ENCODE measurements at regions not wholly inside any gene's neighbourhood (a gene's known extent, or its start where the extent isn't known, plus 50 kb on each side); places are given as distances from the start of the nearest gene placed in this dataset.

DNA sequence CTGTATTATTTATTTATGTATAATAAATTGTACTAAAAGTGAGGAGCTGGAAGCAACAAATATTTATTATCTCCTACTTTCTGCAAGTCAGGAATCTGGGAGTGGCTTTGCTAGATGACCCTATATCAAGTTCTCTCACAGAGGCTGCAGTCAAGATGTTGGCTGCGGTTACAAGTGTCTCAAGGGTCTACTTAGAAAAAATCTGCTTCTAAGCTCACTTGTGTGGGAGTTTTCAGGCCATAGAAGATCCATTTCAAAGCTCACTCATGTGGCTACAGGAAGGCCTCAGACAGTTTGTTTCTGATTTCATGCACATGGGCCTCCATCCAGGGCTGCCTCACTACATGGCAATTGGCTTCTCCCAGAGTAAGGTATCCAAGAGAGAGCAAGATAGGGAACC, 551.1 kb downstream of the CAAP1 start:
- no peaks in the 10 kb centered on the region for H3K9me2 ChIP-seq (replicated peaks; ENCODE audit: control insufficient read depth, low read length)
- no peaks in the 10 kb centered on the region for H3K4me1 ChIP-seq (ENCODE audit: control insufficient read depth, low read length)
- H3K9me3 ChIP-seq (ENCODE audit: control insufficient read depth, insufficient read depth, low read length), result no peaks in the 10 kb centered on the region
- TF ChIP-seq, protein P1, sequence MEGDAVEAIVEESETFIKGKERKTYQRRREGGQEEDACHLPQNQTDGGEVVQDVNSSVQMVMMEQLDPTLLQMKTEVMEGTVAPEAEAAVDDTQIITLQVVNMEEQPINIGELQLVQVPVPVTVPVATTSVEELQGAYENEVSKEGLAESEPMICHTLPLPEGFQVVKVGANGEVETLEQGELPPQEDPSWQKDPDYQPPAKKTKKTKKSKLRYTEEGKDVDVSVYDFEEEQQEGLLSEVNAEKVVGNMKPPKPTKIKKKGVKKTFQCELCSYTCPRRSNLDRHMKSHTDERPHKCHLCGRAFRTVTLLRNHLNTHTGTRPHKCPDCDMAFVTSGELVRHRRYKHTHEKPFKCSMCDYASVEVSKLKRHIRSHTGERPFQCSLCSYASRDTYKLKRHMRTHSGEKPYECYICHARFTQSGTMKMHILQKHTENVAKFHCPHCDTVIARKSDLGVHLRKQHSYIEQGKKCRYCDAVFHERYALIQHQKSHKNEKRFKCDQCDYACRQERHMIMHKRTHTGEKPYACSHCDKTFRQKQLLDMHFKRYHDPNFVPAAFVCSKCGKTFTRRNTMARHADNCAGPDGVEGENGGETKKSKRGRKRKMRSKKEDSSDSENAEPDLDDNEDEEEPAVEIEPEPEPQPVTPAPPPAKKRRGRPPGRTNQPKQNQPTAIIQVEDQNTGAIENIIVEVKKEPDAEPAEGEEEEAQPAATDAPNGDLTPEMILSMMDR (IDR thresholded peaks at IDR 0.05; ENCODE audit: low read depth, low read length, poor library complexity, severe bottlenecking), result no peak
- no peak for TF ChIP-seq EZH2phosphoT487 (IDR thresholded peaks at IDR 0.05; ENCODE audit: borderline replicate concordance, low read length)
- H3K4me3 ChIP-seq (ENCODE audit: low read length), result no peak overlapping the region
- H3K27me3 ChIP-seq (ENCODE audit: control insufficient read depth, low read length), result no peaks in the 10 kb centered on the region
- H3F3A ChIP-seq (ENCODE audit: control insufficient read depth, insufficient read depth), result no peaks in the 10 kb centered on the region
- no peaks in the 10 kb centered on the region for H3K79me2 ChIP-seq (ENCODE audit: control insufficient read depth, low read length)
- H3K4me2 ChIP-seq (ENCODE audit: low read length), result no peak overlapping the region
- no peaks in the 10 kb centered on the region for H3K36me3 ChIP-seq (ENCODE audit: control insufficient read depth, low read length)
- no peak overlapping the region for H3K27ac ChIP-seq (ENCODE audit: low read depth, low read length)
- no peaks in the 10 kb centered on the region for H4K20me1 ChIP-seq (ENCODE audit: control insufficient read depth, insufficient read depth, low read depth, low read length)

DNA sequence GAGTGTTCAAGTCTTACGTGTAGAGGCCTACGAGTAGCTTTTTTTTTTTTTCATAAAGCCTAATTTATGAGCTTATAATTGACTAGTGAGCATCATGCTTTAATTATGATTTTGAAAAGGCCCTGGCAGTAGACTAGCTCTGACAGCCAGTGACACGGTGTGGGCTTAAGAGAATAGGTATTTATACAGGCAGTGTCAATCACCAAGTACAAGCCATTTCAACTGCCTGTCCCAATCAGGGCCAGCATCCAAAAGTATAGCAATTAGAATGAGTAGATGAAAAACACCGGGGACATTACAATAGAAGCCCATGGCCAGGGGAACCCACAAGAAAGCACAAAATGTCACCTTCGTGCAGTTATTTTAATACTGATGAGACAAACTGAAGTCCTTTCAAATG, 552.8 kb downstream of the CAAP1 start:
- Histone ChIP-seq H4K20me1 (ENCODE audit: control insufficient read depth, insufficient read depth, low read depth, low read length) (no peaks in the 10 kb centered on the region), H3K4me1 (ENCODE audit: control insufficient read depth, low read length) (no peaks in the 10 kb centered on the region), H3K4me2 (ENCODE audit: low read length) (no peak overlapping the region), H3K9me3 (ENCODE audit: control insufficient read depth, insufficient read depth, low read length) (no peaks in the 10 kb centered on the region), H3K79me2 (ENCODE audit: control insufficient read depth, low read length) (no peaks in the 10 kb centered on the region), H3K27ac (ENCODE audit: low read depth, low read length) (no peak overlapping the region), H3K27me3 (ENCODE audit: control insufficient read depth, low read length) (no peaks in the 10 kb centered on the region), H3K4me3 (ENCODE audit: low read length) (no peak overlapping the region), H3F3A (ENCODE audit: control insufficient read depth, insufficient read depth) (no peaks in the 10 kb centered on the region), H3K9me2 (replicated peaks; ENCODE audit: control insufficient read depth, low read length) (no peaks in the 10 kb centered on the region), H3K36me3 (ENCODE audit: control insufficient read depth, low read length) (no peaks in the 10 kb centered on the region)
- TF ChIP-seq EZH2phosphoT487 (IDR thresholded peaks at IDR 0.05; ENCODE audit: borderline replicate concordance, low read length), result no peak
- TF ChIP-seq, protein P1 (IDR thresholded peaks at IDR 0.05; ENCODE audit: low read depth, low read length, poor library complexity, severe bottlenecking), result no peak

DNA sequence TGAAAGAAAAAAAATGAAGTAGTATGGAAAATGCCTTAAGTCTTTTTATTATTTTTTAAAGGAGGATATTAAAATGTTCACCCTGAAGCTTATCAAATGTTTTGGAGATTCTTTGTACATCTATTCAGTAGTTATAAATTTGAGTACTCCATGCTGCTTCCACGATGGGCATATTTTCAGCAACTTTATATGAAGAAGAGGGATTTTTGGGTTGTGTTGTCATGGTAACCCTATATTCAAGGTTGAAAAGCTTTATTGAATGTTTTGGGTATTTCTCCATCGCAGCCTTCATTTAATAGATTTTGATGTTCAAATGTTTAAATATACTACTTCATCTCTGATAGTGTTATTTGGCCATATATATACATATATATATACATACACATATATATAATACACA, 557.5 kb downstream of the CAAP1 start:
- no peak overlapping the region for H3K4me2 ChIP-seq (ENCODE audit: low read length)
- no peaks in the 10 kb centered on the region for H3K79me2 ChIP-seq (ENCODE audit: control insufficient read depth, low read length)
- no peaks in the 10 kb centered on the region for H3K27me3 ChIP-seq (ENCODE audit: control insufficient read depth, low read length)
- H3K9me2 ChIP-seq (replicated peaks; ENCODE audit: control insufficient read depth, low read length), result no peaks in the 10 kb centered on the region
- no peaks in the 10 kb centered on the region for H3F3A ChIP-seq (ENCODE audit: control insufficient read depth, insufficient read depth)
- H3K9me3 ChIP-seq (ENCODE audit: control insufficient read depth, insufficient read depth, low read length), result no peaks in the 10 kb centered on the region
- H3K27ac ChIP-seq (ENCODE audit: low read depth, low read length), result no peak overlapping the region
- TF ChIP-seq, protein P1 (IDR thresholded peaks at IDR 0.05; ENCODE audit: low read depth, low read length, poor library complexity, severe bottlenecking), result no peak
- no peaks in the 10 kb centered on the region for H3K36me3 ChIP-seq (ENCODE audit: control insufficient read depth, low read length)
- no peak overlapping the region for H3K4me3 ChIP-seq (ENCODE audit: low read length)
- H3K4me1 ChIP-seq (ENCODE audit: control insufficient read depth, low read length), result no peaks in the 10 kb centered on the region
- no peaks in the 10 kb centered on the region for H4K20me1 ChIP-seq (ENCODE audit: control insufficient read depth, insufficient read depth, low read depth, low read length)

DNA sequence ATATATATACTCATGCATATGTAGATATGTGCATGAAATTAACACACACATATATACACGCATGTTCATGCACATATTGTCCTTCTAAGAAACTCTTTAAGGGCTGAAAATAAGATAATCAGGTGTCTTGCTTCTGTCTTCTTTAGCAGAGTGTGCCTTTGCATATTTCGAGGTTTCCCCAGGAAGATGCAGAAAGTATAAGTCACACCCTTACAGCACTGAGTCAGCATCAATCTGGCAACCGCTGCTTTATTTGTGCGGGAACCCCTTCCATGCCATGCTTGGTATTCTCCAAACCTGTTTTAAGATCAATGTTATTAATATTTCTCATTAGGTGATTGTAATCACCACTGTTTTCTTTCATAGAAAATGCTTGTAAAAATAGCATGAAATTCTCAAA, 557.9 kb downstream of the CAAP1 start:
- no peak overlapping the region for H3K27ac ChIP-seq (ENCODE audit: low read depth, low read length)
- H3K4me2 ChIP-seq (ENCODE audit: low read length), result no peak overlapping the region
- no peaks in the 10 kb centered on the region for H3K27me3 ChIP-seq (ENCODE audit: control insufficient read depth, low read length)
- H3K36me3 ChIP-seq (ENCODE audit: control insufficient read depth, low read length), result no peaks in the 10 kb centered on the region
- H3K4me1 ChIP-seq (ENCODE audit: control insufficient read depth, low read length), result no peaks in the 10 kb centered on the region
- no peaks in the 10 kb centered on the region for H4K20me1 ChIP-seq (ENCODE audit: control insufficient read depth, insufficient read depth, low read depth, low read length)
- no peaks in the 10 kb centered on the region for H3K9me3 ChIP-seq (ENCODE audit: control insufficient read depth, insufficient read depth, low read length)
- no peaks in the 10 kb centered on the region for H3K79me2 ChIP-seq (ENCODE audit: control insufficient read depth, low read length)
- no peak overlapping the region for H3K4me3 ChIP-seq (ENCODE audit: low read length)
- H3F3A ChIP-seq (ENCODE audit: control insufficient read depth, insufficient read depth), result no peaks in the 10 kb centered on the region
- no peaks in the 10 kb centered on the region for H3K9me2 ChIP-seq (replicated peaks; ENCODE audit: control insufficient read depth, low read length)
- TF ChIP-seq EZH2phosphoT487 (IDR thresholded peaks at IDR 0.05; ENCODE audit: borderline replicate concordance, low read length), result no peak
- TF ChIP-seq, protein P1 (IDR thresholded peaks at IDR 0.05; ENCODE audit: low read depth, low read length, poor library complexity, severe bottlenecking), result no peak
